Stomach smooth muscle (tissue), 2 donors: ENCODE measurements at regions not wholly inside any gene's neighbourhood (a gene's known extent, or its start where the extent isn't known, plus 50 kb on each side); places are given as distances from the start of the nearest gene placed in this dataset.
"Not testable (repeated sequence)": the region's sequence is repeated elsewhere in the genome, so short reads cannot be mapped to it uniquely, and the experiment has no call there.

Experiments used
- H3K27ac ChIP-seq: one replicate; pipeline ENCODE4 v1.7.0; 2013; ENCODE audit warnings: mild to moderate bottlenecking, low read length, inconsistent platforms
- H3K27me3 ChIP-seq, 2 donors: one replicate each; pipeline ENCODE4 v1.7.0; 2013; ENCODE audit warnings: low read length in 2 of 2; ENCODE audit not compliant: insufficient read depth in 2 of 2, control insufficient read depth in 1 of 2
- H3K36me3 ChIP-seq, 2 donors: one replicate each; pipeline ENCODE4 v1.7.0; 2013; ENCODE audit warnings: low read length in 2 of 2; ENCODE audit not compliant: control insufficient read depth in 2 of 2, insufficient read depth in 2 of 2
- H3K4me1 ChIP-seq: one replicate; pipeline ENCODE4 v1.7.0; 2013; ENCODE audit warnings: low read length; ENCODE audit not compliant: control insufficient read depth, insufficient read depth
- H3K4me3 ChIP-seq, 2 donors: one replicate each; pipeline ENCODE4 v1.7.0; 2013; ENCODE audit warnings: low read length in 2 of 2
- H3K9ac ChIP-seq, 2 donors: one replicate each; pipeline ENCODE4 v1.7.0; 2013; ENCODE audit warnings: low read length in 2 of 2, mild to moderate bottlenecking in 1 of 2
- H3K9me3 ChIP-seq, 2 donors: one replicate each; pipeline ENCODE4 v1.7.0; 2013; ENCODE audit warnings: low read length in 2 of 2; ENCODE audit not compliant: control insufficient read depth in 2 of 2
- donor health status: healthy.
- donor health status: Pancreatic carcinoma.

GRCh38 chr1:181239086-181239485 lies 150.6 kb downstream of the IER5 start:
- Histone ChIP-seq H3K4me1 (no peaks in the 10 kb centered on the region), H3K27ac (no peak overlapping the region), H3K36me3 (no peaks in the 10 kb centered on the region), H3K4me3 (no peak overlapping the region), H3K9me3 (no peaks in the 10 kb centered on the region), H3K27me3 (no peaks in the 10 kb centered on the region), H3K9ac (no peak overlapping the region)

DNA sequence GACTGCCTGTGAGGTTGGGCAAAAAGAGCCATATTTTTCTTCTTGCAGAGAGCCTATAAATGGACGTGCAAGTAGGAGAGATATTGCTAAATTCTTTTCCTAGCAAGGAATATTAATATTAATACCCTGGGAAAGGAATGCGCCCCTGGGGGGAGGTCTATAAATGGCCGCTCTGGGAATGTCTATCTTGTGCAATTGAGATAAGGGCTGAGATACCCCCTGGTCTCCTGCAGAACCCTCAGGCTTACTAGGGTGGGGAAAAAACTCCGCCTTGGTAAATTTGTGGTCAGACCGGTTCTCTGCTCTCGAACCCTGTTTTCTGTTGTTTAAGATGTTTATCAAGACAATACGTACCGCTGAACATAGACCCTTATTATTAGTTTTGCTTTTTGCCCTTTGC lies 157.8 kb downstream of the IER5 start:
- not testable (repeated sequence) for H3K4me1 ChIP-seq, H3K36me3 ChIP-seq, H3K4me3 ChIP-seq, H3K27me3 ChIP-seq, H3K9ac ChIP-seq, H3K9me3 ChIP-seq, H3K27ac ChIP-seq

GRCh38 chr1:181248361-181248760 lies 159.9 kb downstream of the IER5 start:
- H3K9me3 ChIP-seq, H3K27me3 ChIP-seq, H3K27ac ChIP-seq, H3K36me3 ChIP-seq, H3K4me3 ChIP-seq, H3K4me1 ChIP-seq, H3K9ac ChIP-seq: not testable (repeated sequence)

DNA sequence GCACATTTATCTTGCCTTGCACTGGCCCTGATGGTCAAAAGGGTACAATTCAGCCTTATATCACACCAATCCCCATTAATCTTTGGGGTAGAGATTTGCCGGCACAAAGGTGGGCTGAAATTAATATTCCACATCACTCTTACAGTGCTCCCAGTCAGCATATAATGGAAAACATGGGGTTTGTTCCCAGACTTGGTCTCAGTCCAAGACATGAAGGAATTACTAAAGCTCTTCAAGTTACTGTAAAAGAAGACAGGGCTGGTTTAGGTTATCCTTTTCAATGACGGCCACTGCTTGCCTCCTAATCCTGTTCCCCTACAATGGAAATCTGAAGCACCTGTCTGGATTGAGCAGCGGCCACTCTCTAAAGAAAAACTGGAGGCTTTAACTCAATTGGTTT lies 160.7 kb downstream of the IER5 start:
- Histone ChIP-seq H3K9me3 (peaks cover 0 to 3% of the 10 kb centered on the region in 2 donors), H3K4me1 (peaks cover 2% of the 10 kb centered on the region), H3K27me3 (no peaks in the 10 kb centered on the region), H3K9ac (no peak overlapping the region), H3K27ac (no peak overlapping the region), H3K4me3 (no peak overlapping the region), H3K36me3 (no peaks in the 10 kb centered on the region)

DNA sequence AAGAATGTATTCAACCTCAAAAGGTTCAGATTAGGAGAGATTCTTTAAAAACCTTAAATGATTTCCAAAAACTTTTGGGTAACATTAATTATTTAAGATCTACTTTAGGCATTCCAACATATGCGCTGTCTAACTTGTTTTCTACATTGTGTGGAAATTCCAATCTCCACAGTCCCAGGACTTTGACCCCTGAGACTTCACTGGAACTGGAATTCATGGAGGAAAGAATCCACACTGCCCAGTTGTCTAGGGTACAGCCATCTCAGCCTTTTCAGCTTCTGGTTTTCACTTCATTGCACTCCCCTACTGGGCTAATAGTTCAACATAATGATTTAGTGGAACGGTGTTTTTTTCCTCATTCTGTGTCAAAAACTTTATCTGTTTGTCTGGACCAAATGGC lies 161.5 kb downstream of the IER5 start:
- H3K4me3 ChIP-seq, result no peak overlapping the region
- no peak overlapping the region for H3K27ac ChIP-seq
- peaks cover 0 to 3% of the 10 kb centered on the region in 2 donors for H3K9me3 ChIP-seq
- H3K9ac ChIP-seq, result no peak overlapping the region
- peaks cover 2% of the 10 kb centered on the region for H3K4me1 ChIP-seq
- no peaks in the 10 kb centered on the region for H3K27me3 ChIP-seq
- no peaks in the 10 kb centered on the region for H3K36me3 ChIP-seq

GRCh38 chr1:181251001-181251712 lies 162.7 kb downstream of the IER5 start:
- H3K36me3 ChIP-seq, result no peaks in the 10 kb centered on the region
- no peak overlapping the region for H3K9ac ChIP-seq
- no peaks in the 10 kb centered on the region for H3K27me3 ChIP-seq
- H3K9me3 ChIP-seq, result peaks cover 0 to 6% of the 10 kb centered on the region in 2 donors
- H3K27ac ChIP-seq, result no peak overlapping the region
- peaks cover 2% of the 10 kb centered on the region for H3K4me1 ChIP-seq
- no peak overlapping the region for H3K4me3 ChIP-seq

- H3K9ac ChIP-seq, result no peak overlapping the region
- peaks cover 0 to 3% of the 10 kb centered on the region in 2 donors for H3K9me3 ChIP-seq
- no peaks in the 10 kb centered on the region for H3K36me3 ChIP-seq
- no peaks in the 10 kb centered on the region for H3K27me3 ChIP-seq
- no peak overlapping the region for H3K4me3 ChIP-seq
- H3K27ac ChIP-seq, result no peak overlapping the region
- H3K4me1 ChIP-seq, result peaks cover 2% of the 10 kb centered on the region
Observed at GRCh38 chr1:181251713-181252075, 163.2 kb downstream of the IER5 start.

DNA sequence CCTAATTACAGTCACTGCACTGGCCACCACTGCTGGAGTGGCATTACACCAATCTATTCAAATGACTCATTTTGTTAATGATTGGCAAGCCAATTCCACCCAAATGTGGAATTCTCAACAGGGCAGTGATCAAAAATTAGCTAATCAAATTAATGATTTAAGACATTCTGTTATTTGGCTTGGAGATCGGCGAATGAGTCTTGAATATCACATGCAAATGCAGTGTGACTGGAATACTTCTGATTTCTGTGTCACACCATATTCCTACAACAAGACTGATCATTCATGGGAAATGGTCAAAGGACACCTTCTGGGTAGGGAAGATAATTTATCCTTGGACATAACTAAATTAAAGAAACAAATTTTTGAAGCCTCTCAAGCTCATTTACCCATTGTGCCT lies 165.1 kb downstream of the IER5 start:
- not testable (repeated sequence) for H3K9ac ChIP-seq, H3K9me3 ChIP-seq, H3K27me3 ChIP-seq, H3K4me1 ChIP-seq, H3K4me3 ChIP-seq, H3K27ac ChIP-seq, H3K36me3 ChIP-seq

DNA sequence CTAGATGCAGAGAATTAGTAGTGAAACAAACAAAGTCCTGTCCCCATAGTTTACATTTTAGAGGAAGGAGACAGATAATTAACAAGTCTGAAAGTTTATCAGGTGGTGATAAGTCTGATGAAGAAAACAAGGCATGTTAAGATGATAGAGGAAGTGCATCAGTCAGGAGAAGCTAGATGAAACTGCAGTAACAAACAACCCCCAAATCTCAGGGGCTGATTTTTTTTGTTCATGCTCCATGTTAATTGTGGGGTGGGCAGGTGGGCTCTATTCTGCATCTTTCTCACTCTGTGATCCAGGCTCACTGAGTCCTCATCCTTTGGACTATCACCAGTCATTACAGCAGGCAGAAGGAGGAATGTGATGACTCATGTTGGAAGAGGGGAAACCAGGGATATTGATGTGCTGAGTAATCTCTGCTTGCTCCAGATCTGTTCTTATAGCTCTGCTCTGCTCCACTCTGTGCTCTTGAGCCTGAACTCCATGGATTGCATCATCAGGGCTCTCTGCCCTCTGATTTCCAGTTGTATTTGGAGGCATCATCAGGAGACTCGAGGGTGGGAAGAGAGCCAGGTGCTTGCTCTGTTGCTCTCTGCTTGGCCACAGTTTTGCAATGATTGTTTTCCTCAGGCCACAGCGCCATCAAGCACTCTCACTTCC lies 166.9 kb downstream of the IER5 start:
- Histone ChIP-seq H3K9ac (no peak overlapping the region), H3K9me3 (peaks cover 0 to 3% of the 10 kb centered on the region in 2 donors), H3K4me1 (peaks cover 2% of the 10 kb centered on the region), H3K36me3 (no peaks in the 10 kb centered on the region), H3K27ac (no peak overlapping the region), H3K27me3 (peaks cover 0 to 2% of the 10 kb centered on the region in 2 donors), H3K4me3 (no peak overlapping the region)

DNA sequence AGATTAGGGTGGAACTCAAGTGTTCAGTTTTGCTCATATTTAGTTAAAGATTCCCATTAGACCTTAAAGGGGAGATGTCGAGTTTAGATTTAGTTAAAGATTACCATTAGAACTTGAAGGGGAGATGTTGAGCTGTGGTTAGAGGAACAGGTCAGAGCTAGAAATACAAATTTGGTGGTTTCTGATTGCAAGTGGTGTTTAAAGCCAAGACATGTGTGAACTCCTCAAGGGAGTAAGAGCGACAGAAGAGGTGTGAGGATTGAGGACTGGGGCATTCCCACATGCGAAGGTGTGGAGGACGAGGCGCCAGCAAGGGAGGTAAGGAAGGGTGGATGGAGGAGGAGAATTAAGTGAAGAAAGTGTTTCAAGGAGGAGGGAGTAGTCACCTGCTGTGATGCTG lies 168.6 kb downstream of the IER5 start:
- Histone ChIP-seq H3K27me3 (peaks cover 3 to 4% of the 10 kb centered on the region in 2 donors), H3K4me1 (no peaks in the 10 kb centered on the region), H3K9ac (no peak overlapping the region), H3K9me3 (peaks cover 0 to 3% of the 10 kb centered on the region in 2 donors), H3K36me3 (no peaks in the 10 kb centered on the region), H3K4me3 (no peak overlapping the region), H3K27ac (no peak overlapping the region)

- Histone ChIP-seq H3K27me3 (peaks cover 3 to 7% of the 10 kb centered on the region in 2 donors), H3K9me3 (peaks cover 0 to 3% of the 10 kb centered on the region in 2 donors)
Observed at GRCh38 chr1:181259026-181259745, 170.7 kb downstream of the IER5 start.

More at GRCh38 chr1:181259026-181259745, 170.7 kb downstream of the IER5 start:
- no peaks in the 10 kb centered on the region for H3K4me1 ChIP-seq
- no peak overlapping the region for H3K27ac ChIP-seq
- H3K4me3 ChIP-seq, result no peak overlapping the region
- H3K36me3 ChIP-seq, result no peaks in the 10 kb centered on the region
- H3K9ac ChIP-seq, result no peak overlapping the region
